ENCODE measurements at regions not wholly inside any gene's neighbourhood (a gene's known extent, or its start where the extent isn't known, plus 50 kb on each side); places are given as distances from the start of the nearest gene placed in this dataset.

DNA sequence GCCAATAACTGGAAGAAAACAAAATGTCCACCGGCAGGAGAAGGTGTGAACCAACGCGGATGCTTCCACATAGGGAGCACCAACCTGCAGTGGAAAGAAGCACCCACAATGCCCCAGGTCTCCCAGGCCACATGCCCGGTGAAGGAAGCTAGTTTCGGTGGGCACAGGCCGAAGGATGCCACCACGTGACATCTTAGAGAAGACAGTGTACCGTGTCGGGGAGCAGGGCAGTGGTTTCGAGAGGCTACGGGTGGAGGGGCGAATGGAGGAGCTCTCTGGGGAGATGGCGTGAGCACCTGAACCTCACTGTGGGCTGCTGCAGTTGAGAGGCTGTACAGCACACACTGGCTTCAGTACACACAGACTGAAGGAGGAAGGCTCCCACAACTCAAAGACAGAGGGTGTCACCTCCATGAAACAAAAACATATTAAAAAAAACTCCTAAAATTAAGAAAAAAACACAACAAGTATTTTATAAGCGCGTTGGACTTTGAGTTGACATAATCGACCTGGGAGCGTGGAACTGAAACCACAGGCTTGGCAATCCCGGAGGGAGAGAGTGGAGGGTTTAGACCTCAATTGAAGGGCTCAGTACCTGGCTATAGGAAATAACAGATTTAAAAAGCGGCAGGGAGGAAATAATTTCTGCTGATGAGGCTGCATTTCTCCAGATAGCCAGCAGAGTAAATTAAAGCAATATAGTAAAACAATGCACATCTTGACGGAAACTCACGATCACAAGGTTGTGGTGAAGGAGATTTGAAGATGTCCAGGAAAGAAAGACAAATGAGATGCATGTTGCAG is 160.1 kb downstream of the RTP5 start:
- H4K8ac ChIP-seq (ENCODE audit: extremely low read depth, insufficient read depth, low read length), result no peak overlapping the region
- CTCF ChIA-PET (ENCODE audit: partially characterized antibody), result no interaction called here
- no peak for FAIRE-seq

More for the DNA sequence above, 160.1 kb downstream of the RTP5 start:
- Histone ChIP-seq H2BK20ac (ENCODE audit: low read length) (no peak overlapping the region), H3K14ac (ENCODE audit: insufficient read length) (no peak overlapping the region), H4K91ac (replicated peaks; ENCODE audit: insufficient read length, low read length) (no peak overlapping the region), H3K79me1 (ENCODE audit: low read depth, low read length) (no peaks in the 10 kb centered on the region), H3K36me3 (ENCODE audit: control insufficient read depth in 2 of 4, insufficient read depth in 4 of 4, low read length in 3 of 4) (no peaks in the 10 kb centered on the region), H2BK15ac (ENCODE audit: low read length) (no peak overlapping the region), H3K9ac (replicated peaks in 1 of 4; ENCODE audit: extremely low read depth in 1 of 4, low read depth in 3 of 4, low read length in 3 of 4) (no peak overlapping the region), H2BK5ac (ENCODE audit: low read depth, low read length) (no peak overlapping the region), H2AK5ac (ENCODE audit: low read depth, low read length) (no peak overlapping the region), H3K27me3 (replicated peaks in 1 of 4; ENCODE audit: control insufficient read depth in 3 of 4, extremely low read depth in 1 of 4, insufficient read depth in 3 of 4, low read length in 3 of 4) (no peaks in the 10 kb centered on the region; a peak in 3 of 7 replicates), H3K18ac (ENCODE audit: extremely low read depth, low read length) (no peak overlapping the region), H4K5ac (ENCODE audit: insufficient read length, low read depth, low read length) (no peak overlapping the region), H3K79me2 (ENCODE audit: control insufficient read depth in 1 of 2, insufficient read depth in 2 of 2, low read length in 2 of 2) (no peaks in the 10 kb centered on the region), H2BK12ac (ENCODE audit: low read depth, low read length) (no peak overlapping the region), H3K4me2 (ENCODE audit: insufficient read depth in 1 of 2, low read depth in 2 of 2, low read length in 2 of 2) (no peak overlapping the region), H4K20me1 (replicated peaks in 1 of 2; ENCODE audit: control insufficient read depth in 1 of 2, insufficient read depth in 2 of 2, low read length in 2 of 2) (no peaks in the 10 kb centered on the region), H3K23ac (ENCODE audit: insufficient read length) (no peak overlapping the region), H3K27ac (ENCODE audit: low read depth, low read length) (no peak overlapping the region), H3K4me3 (ENCODE audit: extremely low read depth in 1 of 4, insufficient read depth in 2 of 4, low read depth in 3 of 4, low read length in 4 of 4) (no peak overlapping the region), H3K9me3 (ENCODE audit: insufficient read depth in 2 of 2, low read depth in 1 of 2, low read length in 1 of 2) (peaks cover 2 to 9% of the 10 kb centered on the region in 2 experiments; a peak in 2 of 4 replicates), H2AFZ (ENCODE audit: low read length) (no peak overlapping the region), H3K56ac (replicated peaks; ENCODE audit: insufficient read length, low read depth, low read length) (no peak overlapping the region), H3K4ac (replicated peaks; ENCODE audit: insufficient read length, low read depth, low read length) (no peak overlapping the region), H2BK120ac (replicated peaks; ENCODE audit: low read depth, low read length) (no peak overlapping the region), H3K4me1 (replicated peaks in 1 of 4; ENCODE audit: control insufficient read depth in 3 of 4, insufficient read depth in 4 of 4, low read length in 3 of 4) (peaks cover 0 to 3% (median 0%) of the 10 kb centered on the region in 4 experiments; a peak in 1 of 7 replicates), H3K23me2 (ENCODE audit: low read depth, low read length) (no peaks in the 10 kb centered on the region)
- peak in 1 of 2 experiments; percentile 22 for DNase-seq (ENCODE audit: low read depth in 1 of 2, low spot score in 2 of 2)
- POLR2A ChIA-PET (ENCODE audit: partially characterized antibody), result no interaction called here
- WGBS, 2 experiments (ENCODE audit: extremely low coverage in 1 of 2, insufficient coverage in 1 of 2, insufficient read length in 1 of 2, insufficient replicate concordance in 2 of 2, low coverage in 1 of 2, low lambda C conversion rate in 2 of 2, missing lambda C conversion rate in 1 of 2), result 94% methylated on average over 21 of the region's 21 CpGs; no CpG with 5 or more reads in 1 of the 2 experiments
- TF ChIP-seq CHD1 (IDR thresholded peaks at IDR 0.05; ENCODE audit: low read depth, low read length) (no peak), POLR2AphosphoS5 (IDR thresholded peaks at IDR 0.05; ENCODE audit: low read depth, low read length) (no peak), ASH2L (IDR thresholded peaks at IDR 0.05; ENCODE audit: low read length) (no peak), GTF2F1 (IDR thresholded peaks at IDR 0.05; ENCODE audit: borderline replicate concordance, low read depth, low read length) (no peak), YY1 (IDR thresholded peaks at IDR 0.05; ENCODE audit: low read depth, low read length) (no peak), SUZ12 (IDR thresholded peaks at IDR 0.05; ENCODE audit: low read length) (no peak), PHF8 (conservative IDR thresholded peaks at IDR 0.05; ENCODE audit: low read depth, low read length) (no peak)
- TF ChIP-seq, protein P1, sequence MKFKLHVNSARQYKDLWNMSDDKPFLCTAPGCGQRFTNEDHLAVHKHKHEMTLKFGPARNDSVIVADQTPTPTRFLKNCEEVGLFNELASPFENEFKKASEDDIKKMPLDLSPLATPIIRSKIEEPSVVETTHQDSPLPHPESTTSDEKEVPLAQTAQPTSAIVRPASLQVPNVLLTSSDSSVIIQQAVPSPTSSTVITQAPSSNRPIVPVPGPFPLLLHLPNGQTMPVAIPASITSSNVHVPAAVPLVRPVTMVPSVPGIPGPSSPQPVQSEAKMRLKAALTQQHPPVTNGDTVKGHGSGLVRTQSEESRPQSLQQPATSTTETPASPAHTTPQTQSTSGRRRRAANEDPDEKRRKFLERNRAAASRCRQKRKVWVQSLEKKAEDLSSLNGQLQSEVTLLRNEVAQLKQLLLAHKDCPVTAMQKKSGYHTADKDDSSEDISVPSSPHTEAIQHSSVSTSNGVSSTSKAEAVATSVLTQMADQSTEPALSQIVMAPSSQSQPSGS (IDR thresholded peaks at IDR 0.05; ENCODE audit: low read length), result no peak
- TF ChIP-seq, protein P2, sequence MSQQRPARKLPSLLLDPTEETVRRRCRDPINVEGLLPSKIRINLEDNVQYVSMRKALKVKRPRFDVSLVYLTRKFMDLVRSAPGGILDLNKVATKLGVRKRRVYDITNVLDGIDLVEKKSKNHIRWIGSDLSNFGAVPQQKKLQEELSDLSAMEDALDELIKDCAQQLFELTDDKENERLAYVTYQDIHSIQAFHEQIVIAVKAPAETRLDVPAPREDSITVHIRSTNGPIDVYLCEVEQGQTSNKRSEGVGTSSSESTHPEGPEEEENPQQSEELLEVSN (IDR thresholded peaks at IDR 0.05), result no peak

All from H1 (cell line).